PC-3 (cell line): ENCODE measurements at regions not wholly inside any gene's neighbourhood (a gene's known extent, or its start where the extent isn't known, plus 50 kb on each side); places are given as distances from the start of the nearest gene placed in this dataset.

Experiments used
- CTCF ChIP-seq: fragments of 300-600 bp; sonication (generic); conservative IDR thresholded peaks from 2 replicates; pipeline ENCODE4 v1.5.1; 2017; ENCODE audit warnings: antibody characterized with exemption, low read depth, mild to moderate bottlenecking, low read length
- EZH2 ChIP-seq: fragments of 300-600 bp; sonication (generic); IDR thresholded peaks from one replicate; pipeline ENCODE4 v1.6.1; 2017; ENCODE audit warnings: antibody characterized with exemption, mild to moderate bottlenecking, low read length; ENCODE audit not compliant: unreplicated experiment
- EZH2phosphoT487 ChIP-seq: fragments of 300-600 bp; sonication (generic); IDR thresholded peaks from 2 replicates; pipeline ENCODE4 v1.6.1; 2018; ENCODE audit warnings: mild to moderate bottlenecking, antibody characterized with exemption, low read length, borderline replicate concordance

GRCh38 chr11:76292583-76293188, 86.4 kb upstream of the WNT11 start:
- no peak for TF ChIP-seq CTCF
- no peak for TF ChIP-seq EZH2
- TF ChIP-seq EZH2phosphoT487, result no peak
